Medulla oblongata (tissue), 1 donor: ENCODE measurements at regions not wholly inside any gene's neighbourhood (a gene's known extent, or its start where the extent isn't known, plus 50 kb on each side); places are given as distances from the start of the nearest gene placed in this dataset.

ENCODE experiments used
- DNase-seq: peaks from one replicate; pipeline ENCODE4 v3.0.0-alpha.2; 2015; ENCODE audit errors: extremely low spot score

DNA sequence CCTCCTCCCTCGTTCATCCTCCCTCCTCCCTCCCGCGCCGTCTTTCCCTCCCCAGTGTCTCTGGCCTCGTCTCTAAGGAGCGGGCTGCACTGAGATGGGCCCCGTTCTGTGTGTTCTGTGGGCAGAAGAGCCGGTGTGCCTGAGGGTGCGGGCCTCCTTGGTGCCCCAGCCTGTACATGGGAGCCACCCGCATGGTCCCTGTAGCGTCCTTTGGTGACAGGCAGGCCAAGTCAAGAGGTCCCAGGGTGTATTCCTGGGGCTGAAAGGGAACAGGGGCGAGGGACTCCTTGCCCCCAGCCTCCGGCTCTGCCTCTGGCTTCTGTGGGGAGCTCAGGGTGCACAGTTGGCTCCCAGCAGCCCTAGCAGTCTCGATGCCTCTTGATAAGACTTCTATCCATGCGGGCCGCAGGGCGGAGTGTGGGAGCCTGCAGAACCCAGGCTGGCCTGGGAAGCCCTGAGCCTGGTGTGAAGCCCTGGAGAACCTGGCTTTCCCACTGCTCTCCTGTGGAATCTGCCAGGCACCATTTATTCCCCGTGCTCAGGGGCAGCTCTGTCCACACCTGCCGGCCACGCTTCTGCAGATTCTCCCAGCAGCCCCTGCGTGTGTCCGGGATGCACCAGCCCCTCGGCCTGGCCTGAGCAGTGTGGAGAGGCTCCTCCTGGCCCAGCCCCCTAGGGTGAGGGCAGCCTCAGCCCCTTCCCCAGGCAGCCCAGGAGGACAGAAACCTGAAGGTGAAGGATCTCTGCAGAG, 181.3 kb downstream of the KIF26A start:
- DNase-seq: no peak

DNA sequence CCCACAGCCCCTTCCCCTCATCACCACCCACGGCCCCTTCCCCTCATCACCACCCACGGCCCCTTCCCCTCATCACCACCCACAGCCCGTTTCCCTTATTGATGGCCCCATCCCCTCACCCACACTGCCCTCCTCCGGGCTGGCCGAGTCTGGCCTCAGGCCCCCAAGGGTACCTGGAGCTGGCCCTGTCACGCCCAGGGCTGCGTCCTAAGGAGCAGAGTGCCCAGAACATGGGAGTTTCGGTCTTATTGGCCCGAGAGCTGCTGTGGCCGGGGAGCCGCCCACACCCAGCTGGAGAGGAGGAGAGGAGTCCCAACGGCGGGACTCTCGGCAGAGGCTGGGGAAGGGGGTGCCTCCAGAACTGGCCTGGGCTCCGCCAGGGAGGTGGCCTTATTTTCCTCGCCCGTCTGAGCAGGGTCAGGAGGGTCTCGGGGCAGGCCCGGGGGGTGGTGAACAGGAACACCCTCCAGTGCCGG, 182.3 kb downstream of the KIF26A start:
- DNase-seq: no peak

- no peak for DNase-seq
Measured at GRCh38 chr14:104321088-104321801, 182.9 kb downstream of the KIF26A start.

GRCh38 chr14:104321802-104322130, 183.4 kb downstream of the KIF26A start:
- DNase-seq: no peak

DNA sequence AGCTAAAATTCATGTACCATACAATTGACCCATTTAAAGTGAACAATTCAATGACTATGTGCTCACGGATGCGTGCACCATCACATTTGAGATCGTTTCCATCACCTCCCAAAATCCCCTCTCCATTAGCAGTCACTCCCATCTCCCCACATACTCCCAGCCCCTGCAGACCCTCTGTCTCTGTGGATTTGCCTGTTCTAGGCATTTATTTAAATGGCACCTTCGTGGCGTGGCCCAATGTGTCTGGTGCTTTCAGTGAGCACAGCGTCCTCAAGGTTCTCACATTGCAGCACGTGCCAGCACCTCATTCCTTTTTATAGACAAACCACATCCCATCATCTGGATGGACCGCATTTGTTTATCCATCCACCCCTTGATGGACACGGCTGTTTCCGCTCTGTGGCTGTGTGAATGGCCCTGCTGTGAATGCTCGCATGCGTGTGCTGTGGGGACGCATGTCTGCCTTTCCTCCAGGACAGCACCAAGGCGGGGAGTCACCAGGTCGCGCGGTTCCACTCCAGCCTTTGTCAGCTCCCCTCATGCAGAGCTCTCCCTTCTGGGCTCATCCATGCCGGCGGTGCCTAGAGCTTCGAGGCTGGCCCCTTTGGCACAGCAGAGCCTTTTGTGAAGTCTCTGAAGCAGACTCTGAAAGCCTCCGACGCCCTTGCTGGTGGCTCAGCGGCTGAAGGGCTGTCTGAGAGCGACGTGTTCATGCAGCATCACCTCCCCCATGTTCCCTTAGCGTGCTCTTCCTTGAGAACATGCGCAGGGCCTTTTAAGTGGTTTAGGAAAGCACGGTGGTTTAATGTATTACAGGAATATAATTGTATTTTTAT, 184.4 kb downstream of the KIF26A start:
- no peak for DNase-seq

- DNase-seq: no peak
Measured at GRCh38 chr14:104323551-104324175, 185.3 kb downstream of the KIF26A start.

- no peak for DNase-seq
Measured at GRCh38 chr14:104326848-104327247, 188.5 kb downstream of the KIF26A start.

GRCh38 chr14:104328607-104329006, 190.2 kb downstream of the KIF26A start:
- DNase-seq: no peak

DNA sequence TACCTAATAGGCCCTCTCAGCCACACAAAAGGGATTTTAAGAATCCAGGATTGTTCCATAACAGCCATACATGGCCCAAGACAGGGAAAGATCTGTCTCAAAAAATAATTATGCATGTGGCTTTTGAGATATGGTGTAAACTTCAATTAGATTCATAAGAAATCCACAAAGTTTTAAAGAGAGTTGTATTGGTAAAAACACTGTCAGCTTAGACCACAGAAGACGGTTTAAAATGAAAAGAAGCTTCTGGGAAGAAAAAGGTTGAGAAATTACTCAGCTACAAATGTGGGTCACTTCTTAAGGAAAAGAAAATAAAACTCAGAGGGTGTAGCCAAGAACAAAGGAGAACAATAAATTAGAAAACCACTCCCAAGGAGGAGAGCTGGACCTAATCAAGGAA, 191.4 kb downstream of the KIF26A start:
- no peak for DNase-seq

- no peak for DNase-seq
Measured at GRCh38 chr14:104331871-104332605, 193.7 kb downstream of the KIF26A start.

DNA sequence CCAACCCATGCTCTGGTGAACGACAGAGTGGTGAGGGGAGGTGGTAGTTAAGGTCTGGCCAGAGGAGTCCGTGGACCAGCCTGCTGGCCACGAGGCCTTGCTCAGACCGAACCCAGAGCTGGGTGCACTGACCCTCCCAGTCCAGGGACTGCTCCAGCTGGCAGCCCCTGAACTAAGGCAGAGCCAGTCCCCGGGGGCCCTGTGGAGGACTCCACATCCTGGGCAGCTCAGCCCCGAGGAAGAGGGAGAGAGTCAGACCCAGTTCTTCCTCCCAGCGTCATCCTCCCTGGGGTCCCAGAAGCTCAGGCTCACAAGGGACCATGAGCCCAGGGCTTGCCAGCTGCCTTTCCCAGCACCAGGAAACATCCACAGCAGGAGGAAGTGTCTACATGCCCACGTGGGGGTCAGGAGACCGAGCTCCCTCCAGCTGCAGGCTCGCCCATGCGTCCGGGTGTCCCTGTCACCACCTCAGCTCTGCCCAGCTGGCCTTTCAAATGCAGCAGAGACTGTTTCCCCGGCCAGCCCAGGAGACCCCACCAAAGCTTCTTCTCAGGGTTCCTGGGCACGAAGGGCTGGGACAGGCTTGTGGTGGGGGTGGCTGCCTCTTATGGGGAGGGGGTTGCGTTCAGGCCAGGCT, 194.4 kb downstream of the KIF26A start:
- DNase-seq: peak; percentile 12

- peak; percentile 8 for DNase-seq
Measured at GRCh38 chr14:104333646-104334423, 195.4 kb downstream of the KIF26A start.

DNA sequence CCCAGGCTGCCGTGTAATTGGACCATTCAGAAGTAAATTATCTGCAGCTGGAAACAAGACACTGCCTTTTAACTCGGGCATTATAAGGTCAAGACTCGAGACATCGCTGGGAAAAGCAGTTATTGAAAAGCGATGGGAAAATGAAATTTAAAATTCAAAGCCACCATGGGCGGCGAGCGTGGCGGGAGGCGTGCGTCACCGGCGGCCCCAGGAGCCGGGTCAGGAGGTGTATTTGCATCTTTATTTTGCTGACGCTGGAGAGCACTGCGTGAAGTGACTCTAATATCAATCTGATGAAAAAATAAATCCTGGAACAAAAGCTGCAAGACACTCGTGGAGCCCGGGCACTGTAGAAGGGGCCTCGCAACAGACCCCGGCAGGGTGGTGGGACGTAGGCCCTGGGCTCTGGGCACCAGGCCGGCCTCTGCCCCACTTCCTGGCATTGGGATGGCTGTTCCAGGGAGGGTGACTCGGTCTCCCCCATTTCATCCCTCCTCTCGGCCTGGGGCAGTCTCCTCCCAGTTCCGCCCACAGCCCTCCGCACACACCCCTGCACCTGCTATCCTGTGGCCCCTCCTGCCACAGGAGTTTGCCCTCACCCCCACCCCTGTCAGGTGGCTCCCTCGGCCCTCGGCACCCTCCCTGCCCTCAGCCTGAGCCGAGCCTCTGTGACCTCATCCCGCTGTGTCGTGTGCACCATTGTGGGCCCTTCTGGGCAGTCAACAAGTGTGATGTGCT, 196.2 kb downstream of the KIF26A start:
- DNase-seq: no peak

DNA sequence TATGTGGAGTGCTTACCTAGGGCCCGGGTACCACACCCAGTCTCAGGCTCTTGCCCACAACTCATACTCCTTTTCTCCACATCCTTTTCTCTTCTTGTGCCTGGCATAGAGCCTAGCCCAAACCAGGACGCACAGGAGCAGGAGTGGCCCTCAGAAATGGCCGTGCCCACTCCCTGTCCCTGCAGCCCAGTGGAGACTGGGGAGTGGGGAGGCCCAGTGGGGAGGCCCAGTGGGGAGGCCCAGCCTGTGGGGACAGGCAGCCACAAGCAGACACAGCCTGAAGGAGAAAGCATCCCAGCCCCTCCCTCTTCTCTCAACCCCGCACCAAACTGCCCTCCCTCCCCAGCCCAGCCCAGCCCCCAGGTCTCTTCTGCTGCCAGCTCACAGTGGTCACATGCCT, 196.8 kb downstream of the KIF26A start:
- no peak for DNase-seq

- no peak for DNase-seq
Measured at GRCh38 chr14:104335611-104336010, 197.2 kb downstream of the KIF26A start.

GRCh38 chr14:104337351-104337750, 199.0 kb downstream of the KIF26A start:
- no peak for DNase-seq

DNA sequence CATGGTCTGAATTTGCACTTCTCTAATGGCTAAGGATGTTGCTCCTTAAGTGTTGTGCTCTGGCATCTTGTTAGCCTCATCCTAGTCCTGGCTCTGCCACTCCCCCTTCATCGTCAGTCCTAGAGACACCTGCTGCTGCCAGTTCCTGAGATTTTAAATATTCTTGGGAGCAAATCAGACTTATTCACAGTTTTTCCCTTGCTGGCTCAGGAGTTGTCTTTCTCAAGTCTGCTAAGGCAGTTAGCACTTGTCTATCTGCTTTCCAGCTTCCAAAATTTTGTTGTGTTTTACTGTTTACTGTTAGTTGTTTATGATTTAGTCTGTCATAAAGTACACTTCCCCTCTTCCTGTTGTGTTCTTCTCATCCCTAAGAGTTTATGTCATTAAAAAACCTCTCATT, 201.0 kb downstream of the KIF26A start:
- no peak for DNase-seq

GRCh38 chr14:104339829-104340228, 201.4 kb downstream of the KIF26A start:
- no peak for DNase-seq
